ENCODE measurements at regions not wholly inside any gene's neighbourhood (a gene's known extent, or its start where the extent isn't known, plus 50 kb on each side); places are given as distances from the start of the nearest gene placed in this dataset.

- Histone ChIP-seq H3K9me1 (ENCODE audit: insufficient read depth, low read length) (peaks cover 10% of the 10 kb centered on the region; the same call in 1 of the 2 replicates), H4K20me1 (ENCODE audit: insufficient read depth, low read length) (no peaks in the 10 kb centered on the region; the same call in 1 of the 2 replicates), H3K14ac (replicated peaks; ENCODE audit: low read depth, low read length) (no peak overlapping the region), H3K79me1 (ENCODE audit: low read depth in 1 of 2, low read length in 2 of 2) (no peaks in the 10 kb centered on the region), H3K4ac (ENCODE audit: low read depth, low read length) (no peak overlapping the region), H4K91ac (ENCODE audit: insufficient read depth, low read depth, low read length) (no peak overlapping the region), H2AK5ac (ENCODE audit: low read depth, low read length) (no peak overlapping the region), H4K8ac (ENCODE audit: low read depth in 2 of 2, low read length in 2 of 2) (no peak overlapping the region), H2BK15ac (ENCODE audit: low read depth, low read length) (no peak overlapping the region), H4K5ac (ENCODE audit: low read depth, low read length) (no peak overlapping the region), H3K27me3 (ENCODE audit: control insufficient read depth, insufficient read depth, low read length) (peaks cover 29% of the 10 kb centered on the region), H2AFZ (replicated peaks; ENCODE audit: low read length, poor library complexity) (no peak overlapping the region), H3K4me3 (ENCODE audit: insufficient read depth, low read depth, low read length) (no peak overlapping the region), H3K4me2 (ENCODE audit: low read depth, low read length) (no peak overlapping the region), H3K18ac (ENCODE audit: low read depth, low read length) (no peak overlapping the region), H2AK9ac (replicated peaks; ENCODE audit: low read depth, low read length, poor library complexity) (no peak overlapping the region), H2BK20ac (ENCODE audit: low read depth, low read length) (no peak overlapping the region), H3K9me3 (ENCODE audit: control insufficient read depth, insufficient read depth, low read length) (no peaks in the 10 kb centered on the region), H3K9ac (ENCODE audit: low read depth, low read length) (no peak overlapping the region), H3K23ac (ENCODE audit: low read depth, low read length) (no peak overlapping the region), H3K56ac (ENCODE audit: extremely low read depth, insufficient read depth, low read length) (no peak overlapping the region), H3K27ac (ENCODE audit: insufficient read depth, low read length) (no peak overlapping the region), H2BK5ac (ENCODE audit: low read depth, low read length, poor library complexity, severe bottlenecking) (no peak overlapping the region), H3K36me3 (ENCODE audit: control insufficient read depth, insufficient read depth, low read length) (no peaks in the 10 kb centered on the region), H3K4me1 (ENCODE audit: control insufficient read depth, insufficient read depth, low read length) (peaks cover 4% of the 10 kb centered on the region), H2BK120ac (ENCODE audit: low read depth, low read length) (no peak overlapping the region)
- dilution Hi-C loops (cut with HindIII; ENCODE audit: low sequenced_read_pairs, unreplicated experiment), result no loop called here
- DNase-seq, result no peak
- ChIA-PET CTCF (no interaction called here), POLR2A (ENCODE audit: unreplicated experiment) (no interaction called here)
- no TSS peak for BruUV-seq (replicated peaks)
- no CpG with 5 or more reads among the region's 6 CpGs for WGBS, 2 experiments (ENCODE audit: extremely low coverage in 2 of 2, insufficient read length in 1 of 2)
- TF ChIP-seq CHD1 (IDR thresholded peaks at IDR 0.05; ENCODE audit: low read depth, low read length) (no peak), RCOR1 (IDR thresholded peaks at IDR 0.05; ENCODE audit: insufficient replicate concordance, low read length) (no peak), SMC3 (IDR thresholded peaks at IDR 0.05; ENCODE audit: low read depth, low read length) (no peak), CEBPB (IDR thresholded peaks at IDR 0.05; ENCODE audit: low read depth, low read length) (no peak), NFE2L2 (IDR thresholded peaks at IDR 0.05; ENCODE audit: low read depth, low read length) (no peak), RFX5 (IDR thresholded peaks at IDR 0.05; ENCODE audit: low read depth, low read length) (no peak), RAD21 (IDR thresholded peaks at IDR 0.05; ENCODE audit: low read length) (no peak), MAFK (IDR thresholded peaks at IDR 0.05; ENCODE audit: low read depth, low read length) (no peak), CTCF (conservative IDR thresholded peaks at IDR 0.05; ENCODE audit: low read depth, low read length) (no peak), POLR2A (IDR thresholded peaks at IDR 0.05; ENCODE audit: low read depth, low read length) (no peak), MXI1 (IDR thresholded peaks at IDR 0.05; ENCODE audit: borderline replicate concordance, low read depth, low read length) (no peak), MAZ (IDR thresholded peaks at IDR 0.05; ENCODE audit: borderline replicate concordance, low read depth, low read length) (no peak), ELK1 (IDR thresholded peaks at IDR 0.05; ENCODE audit: borderline replicate concordance, low read depth, low read length) (no peak), BHLHE40 (IDR thresholded peaks at IDR 0.05; ENCODE audit: low read depth, low read length) (no peak), FOS (IDR thresholded peaks at IDR 0.05; ENCODE audit: low read depth, low read length) (no peak), USF2 (IDR thresholded peaks at IDR 0.05; ENCODE audit: low read depth, low read length) (no peak)
- ATAC-seq (ENCODE audit: low read depth), result no peak
- intact Hi-C loops (cut with micrococcal nuclease), result loop anchor here (10.0 kb wide), 1 partner anchor 114 kb away; no protein-coding TSS in a partner anchor
- in situ Hi-C loops (cut with MboI; ENCODE audit: low sequenced_read_pairs), result no loop called here
Measured at GRCh38 chr13:20350819-20351218, 118.7 kb upstream of the GJB6 start.
